ENCODE measurements at regions not wholly inside any gene's neighbourhood (a gene's known extent, or its start where the extent isn't known, plus 50 kb on each side); places are given as distances from the start of the nearest gene placed in this dataset.
A peak's percentile ranks its signal among the peaks of the same experiment; 100 is the strongest.

DNA sequence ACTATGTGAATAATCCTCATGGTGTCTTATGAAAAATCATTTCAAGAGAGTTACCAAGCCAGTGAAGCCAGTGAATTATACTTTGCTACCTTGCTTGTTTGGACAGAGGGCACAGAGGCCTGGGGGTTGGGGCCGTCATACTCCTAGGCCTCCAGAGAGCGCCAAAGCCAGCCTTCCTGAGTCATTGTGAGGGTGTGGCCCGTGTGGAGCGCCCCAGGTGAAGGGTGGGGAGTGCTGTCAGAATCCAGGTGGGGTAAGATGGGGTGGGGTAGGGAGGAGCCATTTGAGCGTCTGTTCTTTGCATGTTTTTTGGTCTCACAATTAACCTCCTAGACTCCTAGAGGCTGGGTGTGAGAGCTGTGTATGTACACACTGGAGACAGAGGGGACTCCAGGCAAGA is 71.1 kb downstream of the PERP start:
- Histone ChIP-seq H3K27me3 (ENCODE audit: low read length) (no peaks in the 10 kb centered on the region), H3K4me2 (ENCODE audit: low read length) (peak overlapping the region; percentile 68), H3K9me2 (replicated peaks; ENCODE audit: low read length) (no peaks in the 10 kb centered on the region), H3F3A (ENCODE audit: low read length, unreplicated experiment) (no peaks in the 10 kb centered on the region), H3K9ac (ENCODE audit: low read length) (peak overlapping the region; percentile 78), H3K4me3 (ENCODE audit: low read length) (no peak overlapping the region), H3K79me2 (ENCODE audit: low read length) (no peaks in the 10 kb centered on the region), H4K20me1 (ENCODE audit: low read length) (no peaks in the 10 kb centered on the region), H2AFZ (ENCODE audit: low read length) (no peak overlapping the region), H3K27ac (ENCODE audit: low read length) (peak overlapping the region; percentile 97), H3K36me3 (ENCODE audit: low read depth, low read length) (no peaks in the 10 kb centered on the region), H3K9me3 (ENCODE audit: low read length) (no peaks in the 10 kb centered on the region), H3K4me1 (ENCODE audit: insufficient read depth, low read length) (peaks cover 29% of the 10 kb centered on the region)
- TF ChIP-seq, protein P1, sequence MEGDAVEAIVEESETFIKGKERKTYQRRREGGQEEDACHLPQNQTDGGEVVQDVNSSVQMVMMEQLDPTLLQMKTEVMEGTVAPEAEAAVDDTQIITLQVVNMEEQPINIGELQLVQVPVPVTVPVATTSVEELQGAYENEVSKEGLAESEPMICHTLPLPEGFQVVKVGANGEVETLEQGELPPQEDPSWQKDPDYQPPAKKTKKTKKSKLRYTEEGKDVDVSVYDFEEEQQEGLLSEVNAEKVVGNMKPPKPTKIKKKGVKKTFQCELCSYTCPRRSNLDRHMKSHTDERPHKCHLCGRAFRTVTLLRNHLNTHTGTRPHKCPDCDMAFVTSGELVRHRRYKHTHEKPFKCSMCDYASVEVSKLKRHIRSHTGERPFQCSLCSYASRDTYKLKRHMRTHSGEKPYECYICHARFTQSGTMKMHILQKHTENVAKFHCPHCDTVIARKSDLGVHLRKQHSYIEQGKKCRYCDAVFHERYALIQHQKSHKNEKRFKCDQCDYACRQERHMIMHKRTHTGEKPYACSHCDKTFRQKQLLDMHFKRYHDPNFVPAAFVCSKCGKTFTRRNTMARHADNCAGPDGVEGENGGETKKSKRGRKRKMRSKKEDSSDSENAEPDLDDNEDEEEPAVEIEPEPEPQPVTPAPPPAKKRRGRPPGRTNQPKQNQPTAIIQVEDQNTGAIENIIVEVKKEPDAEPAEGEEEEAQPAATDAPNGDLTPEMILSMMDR (conservative IDR thresholded peaks at IDR 0.05; ENCODE audit: low read depth, low read length), result peak; percentile 25; the same call in 1 of the 2 replicates
- no peak for TF ChIP-seq EZH2phosphoT487 (IDR thresholded peaks at IDR 0.05; ENCODE audit: borderline replicate concordance, low read length)
- no peak for TF ChIP-seq EZH2 (IDR thresholded peaks at IDR 0.05; ENCODE audit: low read length, unreplicated experiment)
- POLR2A ChIA-PET (ENCODE audit: unreplicated experiment), result no interaction called here
- BruUV-seq (replicated peaks), result no TSS peak
- ATAC-seq (peak; percentile 78), DNase-seq (peak; percentile 81)
- CTCF ChIA-PET, result no interaction called here
- intact Hi-C loops (cut with micrococcal nuclease), result loop anchor here (2.0 kb wide), 1 partner anchor 69 kb away; no protein-coding TSS in a partner anchor

DNA sequence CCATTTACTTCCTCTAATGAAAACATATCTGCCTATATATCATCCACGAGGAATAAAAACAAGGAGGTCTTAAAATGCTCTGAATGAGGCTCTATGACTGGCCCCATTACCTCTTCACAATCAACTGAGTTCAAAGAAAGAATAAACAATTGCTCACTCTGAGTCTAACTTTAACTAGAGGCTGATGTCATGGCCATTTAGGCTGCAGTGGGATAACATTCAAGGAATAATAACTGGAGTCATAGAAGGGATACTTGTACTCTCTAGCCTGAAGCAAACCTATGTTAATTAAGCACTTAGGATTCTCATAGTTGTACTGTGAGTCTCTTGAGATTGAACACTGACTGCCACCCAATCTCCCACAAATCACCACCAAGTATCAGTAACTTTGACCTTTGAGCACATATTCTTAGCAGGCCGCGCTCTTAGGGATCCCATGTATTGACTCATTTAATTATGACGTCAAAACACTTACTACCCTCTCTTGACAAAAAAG is 70.2 kb downstream of the PERP start:
- Histone ChIP-seq H3K36me3 (ENCODE audit: low read depth, low read length) (no peaks in the 10 kb centered on the region), H3K79me2 (ENCODE audit: low read length) (no peaks in the 10 kb centered on the region), H3K9me3 (ENCODE audit: low read length) (no peaks in the 10 kb centered on the region), H3K4me3 (ENCODE audit: low read length) (no peak overlapping the region), H3K9me2 (replicated peaks; ENCODE audit: low read length) (no peaks in the 10 kb centered on the region), H3K4me2 (ENCODE audit: low read length) (peak overlapping the region; percentile 68), H3K9ac (ENCODE audit: low read length) (peak overlapping the region; percentile 78), H3F3A (ENCODE audit: low read length, unreplicated experiment) (no peaks in the 10 kb centered on the region), H4K20me1 (ENCODE audit: low read length) (no peaks in the 10 kb centered on the region), H3K27ac (ENCODE audit: low read length) (peak overlapping the region; percentile 97), H3K27me3 (ENCODE audit: low read length) (no peaks in the 10 kb centered on the region), H2AFZ (ENCODE audit: low read length) (no peak overlapping the region), H3K4me1 (ENCODE audit: insufficient read depth, low read length) (peaks cover 25% of the 10 kb centered on the region)
- DNase-seq (peak; percentile 75), ATAC-seq (peak; percentile 90)
- no TSS peak for BruUV-seq (replicated peaks)
- ChIA-PET CTCF (no interaction called here), POLR2A (ENCODE audit: unreplicated experiment) (no interaction called here)
- no peak for TF ChIP-seq EZH2 (IDR thresholded peaks at IDR 0.05; ENCODE audit: low read length, unreplicated experiment)
- TF ChIP-seq EZH2phosphoT487 (IDR thresholded peaks at IDR 0.05; ENCODE audit: borderline replicate concordance, low read length), result no peak
- TF ChIP-seq, protein P1 (conservative IDR thresholded peaks at IDR 0.05; ENCODE audit: low read depth, low read length), result no peak
- intact Hi-C loops (cut with micrococcal nuclease), result loop anchor here (2.0 kb wide), 1 partner anchor 68 kb away; no protein-coding TSS in a partner anchor

DNA sequence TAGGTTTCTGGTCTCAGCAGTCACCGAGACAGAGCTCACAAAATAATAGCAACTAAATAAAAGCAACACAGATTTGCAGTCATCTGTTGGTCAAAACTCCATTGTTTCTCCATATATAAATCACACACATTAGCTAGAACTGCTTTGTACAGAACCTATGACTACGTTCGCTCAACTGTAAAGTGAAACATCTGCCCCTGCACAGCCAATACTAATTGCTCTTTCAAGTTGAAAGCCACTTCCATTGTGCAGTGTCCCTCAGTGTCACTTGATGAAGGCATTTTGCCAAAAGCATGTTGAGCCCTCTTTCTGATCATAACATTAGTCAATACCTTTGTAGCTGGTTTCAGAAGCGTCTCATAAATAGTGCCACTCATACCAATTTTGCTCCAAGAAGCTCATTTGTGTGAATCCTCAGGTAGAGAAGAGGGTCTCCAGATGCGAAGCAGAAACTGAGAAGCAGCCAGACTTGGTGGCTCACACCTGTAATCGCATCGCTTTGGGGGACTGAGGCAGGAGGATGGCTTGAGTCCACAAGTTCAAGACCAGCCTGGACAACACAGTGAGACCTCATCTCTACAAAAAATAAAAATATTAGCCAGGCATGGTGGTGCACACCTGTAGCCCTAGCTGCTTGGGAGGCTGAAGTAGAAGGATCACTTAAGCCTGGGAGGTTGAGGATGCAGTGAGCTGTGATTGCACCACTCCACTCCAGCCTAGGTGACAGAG is 68.9 kb downstream of the PERP start:
- BruUV-seq (replicated peaks), result no TSS peak
- peaks cover 25% of the 10 kb centered on the region for H3K4me1 ChIP-seq (ENCODE audit: insufficient read depth, low read length)
- no peaks in the 10 kb centered on the region for H3F3A ChIP-seq (ENCODE audit: low read length, unreplicated experiment)
- H3K9me3 ChIP-seq (ENCODE audit: low read length), result no peaks in the 10 kb centered on the region
- no peak overlapping the region; the same call in 1 of the 2 replicates for H3K27ac ChIP-seq (ENCODE audit: low read length)
- no peaks in the 10 kb centered on the region for H3K9me2 ChIP-seq (replicated peaks; ENCODE audit: low read length)
- POLR2A ChIA-PET (ENCODE audit: unreplicated experiment), result no interaction called here
- CTCF ChIA-PET, result no interaction called here
- no peak overlapping the region for H3K4me3 ChIP-seq (ENCODE audit: low read length)
- H3K4me2 ChIP-seq (ENCODE audit: low read length), result no peak overlapping the region
- H3K36me3 ChIP-seq (ENCODE audit: low read depth, low read length), result no peaks in the 10 kb centered on the region
- no peaks in the 10 kb centered on the region for H3K79me2 ChIP-seq (ENCODE audit: low read length)
- H3K9ac ChIP-seq (ENCODE audit: low read length), result no peak overlapping the region
- H2AFZ ChIP-seq (ENCODE audit: low read length), result no peak overlapping the region
- no peak for TF ChIP-seq EZH2phosphoT487 (IDR thresholded peaks at IDR 0.05; ENCODE audit: borderline replicate concordance, low read length)
- TF ChIP-seq EZH2 (IDR thresholded peaks at IDR 0.05; ENCODE audit: low read length, unreplicated experiment), result no peak
- TF ChIP-seq, protein P1 (conservative IDR thresholded peaks at IDR 0.05; ENCODE audit: low read depth, low read length), result no peak
- H4K20me1 ChIP-seq (ENCODE audit: low read length), result no peaks in the 10 kb centered on the region
- DNase-seq (no peak), ATAC-seq (no peak)
- intact Hi-C loops (cut with micrococcal nuclease), result no loop called here
- no peaks in the 10 kb centered on the region for H3K27me3 ChIP-seq (ENCODE audit: low read length)
